Epithelial cell of esophagus (primary cell): ENCODE measurements at regions not wholly inside any gene's neighbourhood (a gene's known extent, or its start where the extent isn't known, plus 50 kb on each side); places are given as distances from the start of the nearest gene placed in this dataset.

ENCODE experiments used
- DNase-seq: peaks from one replicate; pipeline ENCODE4 v3.0.0; 2010; ENCODE audit warnings: low read depth
- H3K4me3 ChIP-seq: 2 replicates; pipeline ENCODE4 v1.5.1; 2011; ENCODE audit warnings: mild to moderate bottlenecking, low read length, control low read depth
- CTCF ChIP-seq: IDR thresholded peaks from 2 replicates; pipeline ENCODE4 v1.5.1; 2011; ENCODE audit warnings: low read depth, mild to moderate bottlenecking, low read length, control low read depth, inconsistent platforms; ENCODE audit not compliant: insufficient read depth; ENCODE audit errors: missing control alignments

- no peak for DNase-seq
- no peak overlapping the region for H3K4me3 ChIP-seq
- TF ChIP-seq CTCF: no peak
Observed at GRCh38 chr4:31085689-31086088, 365.5 kb downstream of the PCDH7 start.

DNA sequence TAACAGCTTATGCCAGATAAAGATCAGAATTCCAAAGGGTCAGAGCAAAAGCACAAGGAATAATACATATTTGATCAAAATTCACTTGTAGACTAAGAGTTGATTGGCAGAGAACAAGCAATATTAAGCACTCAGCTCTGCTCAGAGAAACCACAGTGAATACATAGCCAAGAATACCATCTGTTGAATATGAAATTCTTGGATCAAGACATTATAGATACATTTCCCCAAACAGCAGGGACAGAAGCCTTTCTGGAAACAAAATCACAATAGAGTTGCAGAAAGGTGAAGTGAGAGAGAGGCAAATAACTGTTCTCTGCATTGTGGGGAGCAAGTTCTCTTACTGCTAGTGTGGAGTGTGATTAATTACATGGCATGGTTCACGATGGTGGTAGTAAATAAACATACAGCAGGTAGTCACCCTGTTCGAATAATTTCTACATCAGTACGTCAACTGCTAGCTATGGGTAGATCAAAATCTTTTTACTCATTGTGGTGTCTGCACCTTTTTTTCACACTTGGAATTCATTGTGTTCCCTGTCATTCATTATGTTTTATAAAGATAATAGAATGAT, 366.7 kb downstream of the PCDH7 start:
- no peak for TF ChIP-seq CTCF
- no peak overlapping the region for H3K4me3 ChIP-seq
- no peak for DNase-seq

DNA sequence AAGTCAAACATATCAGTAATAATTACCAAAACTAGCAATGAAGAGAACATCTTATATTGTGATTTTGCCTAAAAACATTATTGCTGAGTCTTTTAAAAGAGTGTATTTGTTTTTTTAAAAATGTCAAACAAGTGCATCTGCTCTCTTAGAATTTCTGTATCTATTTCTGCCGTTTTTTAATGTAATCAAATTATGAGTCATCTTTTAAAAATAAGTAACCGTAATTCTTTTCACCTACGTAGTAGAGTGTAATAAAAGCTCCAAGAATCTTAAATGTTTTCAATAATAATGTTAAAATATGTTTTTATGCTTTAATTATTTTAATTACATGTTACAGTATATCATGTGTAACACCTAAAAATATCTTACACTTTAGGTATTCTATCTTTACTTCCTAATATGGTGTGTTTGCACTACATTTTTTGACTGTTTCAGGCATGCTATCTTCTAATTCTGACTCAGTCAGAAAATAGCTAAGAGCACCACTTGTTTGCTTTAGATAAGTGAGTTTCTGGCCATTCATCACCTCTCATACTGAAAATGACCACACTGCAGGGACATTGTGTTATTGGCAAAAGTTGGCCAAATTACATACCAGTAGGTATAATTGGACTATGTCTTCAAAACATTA, 368.5 kb downstream of the PCDH7 start:
- peak; percentile 41 for DNase-seq
- H3K4me3 ChIP-seq: no peak overlapping the region
- no peak for TF ChIP-seq CTCF

DNA sequence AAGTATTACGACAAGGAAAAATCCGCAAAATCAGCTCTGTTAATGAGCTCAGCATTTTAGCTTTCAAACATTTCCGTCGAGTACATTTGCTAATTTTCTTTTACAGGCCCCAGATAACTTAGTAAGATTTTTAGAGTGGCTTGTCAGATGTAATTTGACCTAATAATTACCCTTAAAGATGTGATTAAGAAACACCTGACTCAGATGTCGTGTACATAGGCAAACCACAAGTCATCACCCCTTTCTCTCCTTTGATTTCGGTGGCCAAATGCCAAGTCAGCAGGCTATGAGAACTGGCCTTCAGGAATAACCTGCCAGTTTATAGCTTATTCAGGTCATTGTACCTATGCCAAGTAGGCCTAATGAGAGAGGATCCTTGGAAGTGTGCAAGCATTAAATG, 369.6 kb downstream of the PCDH7 start:
- no peak for TF ChIP-seq CTCF
- DNase-seq: peak; percentile 96
- no peak overlapping the region for H3K4me3 ChIP-seq

- no peak overlapping the region for H3K4me3 ChIP-seq
Observed at GRCh38 chr4:31094474-31094873, 374.3 kb downstream of the PCDH7 start.

DNA sequence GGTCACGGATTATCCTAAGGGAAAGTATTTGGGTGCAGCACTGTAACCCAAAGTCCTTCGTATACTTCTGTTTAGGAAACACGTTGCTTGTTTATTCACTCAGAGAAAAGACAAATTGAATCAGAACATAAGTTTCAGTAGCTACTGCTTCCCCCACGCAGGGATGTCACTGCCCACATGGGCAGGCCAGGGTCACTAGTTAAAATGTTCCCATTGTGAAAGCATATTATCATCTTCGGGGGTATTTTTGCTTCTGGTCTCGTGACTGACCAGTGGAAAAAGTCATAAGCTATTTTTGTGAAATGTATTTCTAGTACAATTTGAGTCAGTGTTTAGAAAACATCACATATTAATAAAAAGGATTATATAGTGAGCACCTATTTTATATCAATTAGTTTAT, 377.8 kb downstream of the PCDH7 start:
- H3K4me3 ChIP-seq: no peak overlapping the region
- no peak for TF ChIP-seq CTCF
- no peak for DNase-seq

More at GRCh38 chr4:31094474-31094873, 374.3 kb downstream of the PCDH7 start:
- no peak for TF ChIP-seq CTCF
- no peak for DNase-seq

GRCh38 chr4:31100536-31100935, 380.4 kb downstream of the PCDH7 start:
- H3K4me3 ChIP-seq: no peak overlapping the region
- no peak for TF ChIP-seq CTCF
- DNase-seq: no peak
